ENCODE measurements at regions not wholly inside any gene's neighbourhood (a gene's known extent, or its start where the extent isn't known, plus 50 kb on each side); places are given as distances from the start of the nearest gene placed in this dataset.
"Not testable (repeated sequence)": the region's sequence is repeated elsewhere in the genome, so short reads cannot be mapped to it uniquely, and the experiment has no call there.

- DNase-seq: no peak
These were observed 59.7 kb downstream of the RAP2B start for GRCh38 chr3:153221748-153222162.

- not testable (repeated sequence) for DNase-seq
These were observed 64.9 kb downstream of the RAP2B start for GRCh38 chr3:153226877-153227276.

- not testable (repeated sequence) for DNase-seq
These were observed 68.4 kb downstream of the RAP2B start for GRCh38 chr3:153230427-153230826.

GRCh38 chr3:153231245-153231644 is 69.2 kb downstream of the RAP2B start:
- DNase-seq: not testable (repeated sequence)

- DNase-seq: not testable (repeated sequence)
These were observed 70.2 kb downstream of the RAP2B start for GRCh38 chr3:153232050-153232752.

GRCh38 chr3:153232851-153233271 is 70.8 kb downstream of the RAP2B start:
- DNase-seq: no peak

GRCh38 chr3:153233986-153234385 is 72.0 kb downstream of the RAP2B start:
- DNase-seq: no peak

GRCh38 chr3:153242896-153243295 is 80.9 kb downstream of the RAP2B start:
- DNase-seq: no peak

- DNase-seq: no peak
These were observed 82.9 kb downstream of the RAP2B start for GRCh38 chr3:153244961-153245360.

- no peak for DNase-seq
These were observed 83.6 kb downstream of the RAP2B start for GRCh38 chr3:153245661-153246060.

GRCh38 chr3:153246331-153246730 is 84.3 kb downstream of the RAP2B start:
- no peak for DNase-seq

GRCh38 chr3:153246806-153247205 is 84.8 kb downstream of the RAP2B start:
- DNase-seq: no peak

GRCh38 chr3:153247331-153248330 is 85.6 kb downstream of the RAP2B start:
- no peak for DNase-seq

GRCh38 chr3:153248835-153249234 is 86.8 kb downstream of the RAP2B start:
- not testable (repeated sequence) for DNase-seq

GRCh38 chr3:153249906-153250305 is 87.9 kb downstream of the RAP2B start:
- no peak for DNase-seq

- DNase-seq: no peak
These were observed 88.4 kb downstream of the RAP2B start for GRCh38 chr3:153250446-153250845.

- no peak for DNase-seq
These were observed 90.9 kb downstream of the RAP2B start for GRCh38 chr3:153252963-153253362.

- no peak for DNase-seq
These were observed 92.3 kb downstream of the RAP2B start for GRCh38 chr3:153254361-153254760.

- no peak for DNase-seq
These were observed 95.8 kb downstream of the RAP2B start for GRCh38 chr3:153257673-153258351.

GRCh38 chr3:153259956-153260355 is 97.9 kb downstream of the RAP2B start:
- no peak for DNase-seq

- no peak for DNase-seq
These were observed 98.7 kb downstream of the RAP2B start for GRCh38 chr3:153260681-153261080.

- no peak for DNase-seq
These were observed 104.6 kb downstream of the RAP2B start for GRCh38 chr3:153266619-153267018.

Measured in right kidney (tissue), 1 donor.